HG03571 (cell line): ENCODE measurements at regions not wholly inside any gene's neighbourhood (a gene's known extent, or its start where the extent isn't known, plus 50 kb on each side); places are given as distances from the start of the nearest gene placed in this dataset.

ENCODE experiments used
- ATAC-seq: cut with Tn5 transposase; IDR thresholded peaks from one replicate; pipeline ENCODE4 v1.9.1; 2021; ENCODE audit not compliant: unreplicated experiment

DNA sequence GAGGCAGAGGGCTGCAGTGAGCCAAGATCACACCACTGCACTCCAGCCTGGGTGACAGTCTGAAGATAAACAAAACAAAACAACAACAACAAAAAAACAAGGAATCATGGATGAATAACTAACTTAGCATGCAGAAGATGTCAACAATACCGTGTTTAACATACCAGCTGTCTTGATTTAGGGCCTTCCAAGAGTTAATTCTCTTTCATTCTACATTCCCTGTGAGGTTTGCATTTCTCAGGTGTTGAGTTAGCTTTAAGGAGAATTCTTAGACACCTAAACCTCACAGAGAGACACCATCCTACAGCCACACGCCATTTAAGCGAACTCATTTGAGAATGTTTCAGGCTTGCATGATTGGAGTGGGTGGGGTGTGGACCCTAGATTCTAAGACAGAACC is 363.1 kb upstream of the RUNX1 start:
- no peak for ATAC-seq

DNA sequence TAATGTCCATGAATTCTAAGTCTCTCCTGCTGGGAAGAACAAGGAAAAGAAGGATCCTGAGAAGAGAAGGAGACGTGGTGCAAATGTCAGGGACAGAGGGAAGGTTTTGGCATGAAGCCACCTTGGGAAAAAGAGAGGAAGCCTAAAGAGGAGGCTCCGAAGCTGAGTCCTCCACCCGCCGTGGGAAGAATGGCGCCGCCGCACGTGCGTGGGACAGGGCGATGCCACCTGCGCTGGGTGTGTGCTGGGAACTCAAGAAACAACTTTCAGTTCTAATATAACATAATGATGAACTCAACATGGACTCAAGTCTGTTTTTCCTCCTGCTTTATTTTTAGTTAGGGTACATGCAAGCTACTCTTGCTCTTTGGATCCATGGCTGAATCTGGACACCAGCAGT is 362.3 kb upstream of the RUNX1 start:
- no peak for ATAC-seq

DNA sequence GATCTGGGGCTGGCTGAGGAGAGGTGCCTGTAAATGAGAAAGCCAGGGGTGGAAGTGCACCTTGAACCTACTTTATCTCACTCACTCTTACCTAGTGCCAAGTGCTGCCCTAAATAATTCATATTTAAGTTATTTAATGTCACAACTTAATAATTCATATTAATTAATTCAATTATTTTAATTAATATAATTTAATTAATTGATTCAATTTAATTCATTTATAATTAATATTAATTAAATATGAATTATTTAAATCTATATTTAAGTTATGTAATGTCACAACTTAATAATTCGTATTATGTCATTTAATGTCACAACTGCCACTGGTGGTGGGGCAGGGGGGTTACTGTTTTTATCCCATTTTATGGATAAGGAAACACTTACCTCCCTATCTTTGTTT is 361.6 kb upstream of the RUNX1 start:
- ATAC-seq, result no peak

DNA sequence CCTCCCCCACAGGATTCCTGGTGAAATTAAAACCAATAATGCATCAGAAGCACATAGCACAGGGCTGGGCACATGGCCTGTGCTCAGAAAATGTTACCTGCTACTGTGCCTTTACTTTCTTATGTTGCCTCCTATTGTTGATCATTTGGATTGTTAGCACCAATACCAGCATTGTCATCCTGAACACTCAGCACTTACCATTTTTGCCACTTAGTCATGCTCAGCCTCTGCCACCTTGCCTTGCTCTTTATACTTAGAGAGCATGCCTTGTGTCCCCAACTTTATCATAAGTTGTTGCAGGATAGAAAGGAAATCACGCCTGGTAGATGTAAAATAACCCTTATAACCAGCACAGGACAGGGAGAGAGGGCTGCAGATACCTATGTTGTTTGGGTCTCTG is 361.0 kb upstream of the RUNX1 start:
- no peak for ATAC-seq

DNA sequence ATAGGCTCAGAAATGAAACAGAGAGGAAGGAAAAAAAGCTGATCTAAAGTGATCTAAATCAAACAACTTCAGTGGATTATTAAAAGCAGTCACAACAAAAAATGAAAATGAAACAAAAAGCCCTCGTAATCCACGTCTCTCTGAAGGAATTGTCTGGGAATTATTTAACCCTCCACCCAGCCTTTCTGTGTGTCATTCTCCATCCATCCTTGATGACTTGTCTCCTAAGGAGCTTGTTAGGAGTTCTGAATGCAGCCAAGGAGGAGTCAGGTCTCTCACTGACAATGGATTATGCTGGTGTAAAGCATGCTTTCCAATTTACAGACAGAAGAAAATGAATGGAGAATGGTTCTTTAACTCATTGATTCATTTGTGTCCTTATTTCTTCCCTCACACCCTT is 359.3 kb upstream of the RUNX1 start:
- ATAC-seq, result no peak

DNA sequence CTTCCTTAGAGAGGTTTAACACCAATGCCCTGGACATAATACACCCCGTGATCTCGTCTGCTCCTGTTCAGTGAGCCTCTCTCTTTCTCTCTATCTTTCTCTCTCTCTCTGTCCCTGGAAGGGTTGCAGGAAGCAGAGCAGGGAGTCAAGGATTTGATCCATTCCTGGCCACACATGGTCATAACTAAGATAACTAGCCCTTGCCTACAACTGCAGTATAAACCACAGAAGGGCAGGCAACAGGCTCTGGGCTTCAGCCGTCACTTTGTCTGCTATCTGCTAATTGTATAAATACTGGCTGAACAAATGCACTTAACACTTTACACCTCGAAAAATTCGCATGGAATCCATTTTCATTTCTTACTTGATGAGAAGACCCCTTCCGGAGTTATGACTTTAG is 357.5 kb upstream of the RUNX1 start:
- no peak for ATAC-seq

DNA sequence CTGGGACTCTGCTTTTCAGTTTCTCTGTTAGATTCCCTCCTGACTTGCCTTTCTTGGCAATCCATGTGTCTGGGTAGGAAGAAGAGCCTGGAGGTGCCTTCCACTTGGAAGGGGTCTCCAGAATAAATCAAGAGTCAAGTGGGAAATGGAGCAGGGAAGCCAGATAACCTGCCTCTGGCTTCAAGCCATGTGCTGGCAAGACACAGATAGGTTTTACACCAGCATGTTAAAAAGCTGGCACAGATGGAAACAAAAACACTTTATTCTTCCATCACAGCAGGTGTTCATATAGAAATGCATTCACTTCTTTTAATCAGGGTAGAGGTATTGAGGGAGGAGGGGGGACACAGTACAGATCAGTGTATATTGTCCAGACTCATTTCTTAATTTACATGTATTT is 356.9 kb upstream of the RUNX1 start:
- ATAC-seq, result no peak

DNA sequence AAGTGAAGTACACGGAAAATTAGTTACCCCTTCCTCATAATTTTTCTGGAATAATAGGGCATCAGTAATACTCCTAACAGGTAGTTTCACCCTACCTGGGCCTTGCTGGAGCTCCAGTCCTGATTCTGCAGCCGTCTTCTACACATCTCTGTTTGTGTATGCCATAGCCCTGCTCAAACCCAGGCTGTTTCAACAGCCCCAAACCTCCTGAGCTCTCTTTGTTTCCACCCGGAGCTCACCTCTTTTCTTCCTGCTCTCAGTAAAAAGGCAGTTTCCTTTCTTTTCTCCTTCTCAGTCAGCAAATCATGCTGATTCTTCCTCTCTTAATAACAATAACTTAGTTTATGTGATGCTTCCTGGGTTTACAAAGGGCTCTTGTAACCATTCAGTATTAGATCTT is 355.1 kb upstream of the RUNX1 start:
- ATAC-seq, result no peak

DNA sequence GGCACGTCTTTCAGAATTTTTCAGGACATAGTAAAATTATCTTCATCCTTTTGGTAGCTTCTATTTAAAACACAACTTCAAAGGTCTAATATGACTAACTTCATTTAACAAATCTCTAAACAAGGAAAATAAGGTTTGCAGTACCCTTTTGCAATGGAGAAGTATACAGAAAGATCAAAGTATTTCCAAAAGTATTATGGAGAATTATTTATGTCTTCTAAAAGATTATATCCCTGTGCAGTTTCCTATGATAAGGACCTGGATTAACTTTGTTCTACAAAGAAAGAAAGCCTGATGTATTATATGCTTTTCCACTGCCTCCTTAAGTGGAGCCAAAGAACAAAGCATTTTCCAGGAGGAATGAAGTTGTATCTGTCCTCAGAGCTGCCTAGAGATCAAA is 353.0 kb upstream of the RUNX1 start:
- no peak for ATAC-seq

DNA sequence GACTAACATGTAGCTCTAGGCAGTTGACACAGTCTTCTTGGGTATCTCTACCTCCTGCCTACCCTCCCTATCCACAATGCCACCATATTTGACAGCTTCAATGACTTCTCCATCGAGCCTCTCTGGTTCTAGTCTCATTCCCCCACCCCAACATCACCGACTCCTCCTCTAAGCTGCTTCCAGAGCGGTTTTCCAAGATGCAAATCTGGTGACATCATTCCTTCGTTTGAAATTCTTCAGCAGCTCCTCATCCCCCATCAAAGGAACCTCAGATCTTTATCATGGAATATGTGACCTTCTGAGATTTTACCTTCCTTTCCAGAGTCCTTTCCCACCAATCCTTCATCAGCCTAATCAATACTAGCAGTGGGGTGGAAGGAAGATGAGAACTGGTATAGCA is 352.4 kb upstream of the RUNX1 start:
- ATAC-seq, result no peak

DNA sequence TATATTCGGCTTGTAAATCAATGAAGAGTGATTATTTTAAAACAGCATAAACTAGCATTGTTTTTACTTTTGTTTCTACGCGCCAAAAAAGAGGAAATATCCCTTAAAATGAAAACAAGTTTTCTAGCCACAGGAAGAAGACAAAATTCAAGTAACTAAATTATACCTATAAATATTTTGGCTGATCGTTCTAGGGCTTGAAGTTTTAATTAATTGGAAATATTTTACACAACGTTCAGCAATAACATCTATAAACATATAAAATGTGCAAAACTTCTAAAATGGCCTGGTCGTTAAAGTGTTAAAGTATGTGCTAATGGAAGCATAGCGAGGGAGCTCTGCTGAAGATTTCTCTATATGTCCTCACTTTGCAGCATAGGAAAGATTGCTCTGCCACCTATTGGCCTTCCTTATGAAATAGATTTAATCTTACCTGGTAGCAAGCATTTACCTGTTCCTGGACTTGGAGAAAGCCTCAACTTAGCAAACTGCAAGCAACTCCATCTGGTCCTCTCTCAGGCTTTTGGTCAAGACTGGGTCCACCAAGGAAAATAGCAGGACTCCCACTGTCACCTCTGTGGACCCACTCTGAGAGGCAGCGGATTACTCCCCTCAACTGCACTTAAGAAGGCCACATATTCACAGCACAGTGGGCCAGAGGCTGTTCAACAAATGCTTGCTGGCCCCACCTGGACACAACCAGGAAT is 351.3 kb upstream of the RUNX1 start:
- ATAC-seq, result no peak

DNA sequence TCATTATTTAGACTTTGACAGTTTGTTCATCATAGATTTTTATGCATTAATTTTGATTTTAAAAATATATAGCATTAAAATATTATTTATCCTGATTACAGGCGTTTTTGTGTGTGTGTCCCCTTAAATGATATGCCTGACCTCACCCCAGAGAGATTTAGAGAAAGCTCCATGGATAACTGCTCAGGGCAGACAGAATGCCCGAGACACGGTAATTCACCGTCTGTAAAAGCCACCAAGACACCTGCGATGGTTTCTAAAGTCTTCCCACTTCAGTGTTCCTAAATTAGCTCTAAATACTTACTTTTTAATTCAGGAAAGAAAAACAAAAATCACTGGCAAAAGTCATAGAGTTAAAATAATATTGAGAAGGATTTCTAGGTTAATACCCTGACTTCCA is 350.6 kb upstream of the RUNX1 start:
- ATAC-seq, result no peak

DNA sequence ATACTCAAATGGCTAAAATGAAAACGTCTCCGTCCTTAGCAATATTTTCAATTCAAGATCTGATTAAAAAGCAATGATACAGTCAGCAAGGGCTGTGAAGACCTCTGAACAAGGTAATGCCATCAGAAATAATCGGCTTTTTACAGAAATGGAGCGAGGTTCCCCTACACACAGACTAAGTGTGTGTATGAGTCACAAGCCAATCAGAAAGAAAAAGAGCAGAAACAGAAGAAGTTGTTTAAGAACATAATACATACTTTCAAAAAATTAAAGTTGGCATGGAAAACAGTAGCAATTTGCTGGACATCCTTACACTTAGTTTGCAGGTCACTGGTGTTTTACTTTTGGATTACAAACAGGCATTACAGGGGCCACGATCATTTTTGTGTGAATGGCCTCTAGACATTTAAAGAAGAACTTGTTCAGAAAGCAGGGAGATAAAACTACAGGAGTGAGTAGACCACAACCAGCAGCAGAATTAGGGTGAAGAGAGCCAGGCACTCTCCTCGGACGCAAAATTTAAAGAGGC is 350.0 kb upstream of the RUNX1 start:
- no peak for ATAC-seq

DNA sequence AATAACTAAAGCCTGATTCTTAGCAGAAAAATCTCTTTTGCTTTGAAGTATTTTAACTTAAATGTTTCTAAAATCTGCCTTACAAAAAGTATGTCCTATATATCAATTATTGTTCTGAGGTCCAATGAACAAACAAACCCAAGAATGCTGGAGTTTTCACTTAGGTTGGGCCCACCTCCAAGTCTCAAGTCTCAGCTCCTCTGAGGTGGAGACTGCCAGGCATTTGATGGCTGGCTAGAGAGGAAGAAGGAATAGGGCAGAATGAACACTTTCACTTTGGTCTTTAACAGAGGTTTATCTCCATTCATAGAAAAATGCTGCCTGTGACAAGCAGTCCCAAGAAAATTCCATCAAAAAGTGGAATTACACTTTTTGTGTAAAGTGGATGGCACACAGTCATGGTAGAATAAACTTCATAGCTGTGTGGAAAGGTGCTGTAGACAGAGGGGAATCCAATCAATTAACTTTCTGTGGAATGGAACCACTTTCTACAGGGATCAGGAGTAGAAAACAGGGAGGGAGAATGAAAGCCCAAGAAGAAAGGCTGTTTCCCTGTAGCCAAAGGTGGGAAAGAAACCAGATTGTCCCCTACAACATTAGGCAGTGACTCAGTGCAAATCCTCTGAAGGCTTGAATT is 349.4 kb upstream of the RUNX1 start:
- ATAC-seq, result no peak

DNA sequence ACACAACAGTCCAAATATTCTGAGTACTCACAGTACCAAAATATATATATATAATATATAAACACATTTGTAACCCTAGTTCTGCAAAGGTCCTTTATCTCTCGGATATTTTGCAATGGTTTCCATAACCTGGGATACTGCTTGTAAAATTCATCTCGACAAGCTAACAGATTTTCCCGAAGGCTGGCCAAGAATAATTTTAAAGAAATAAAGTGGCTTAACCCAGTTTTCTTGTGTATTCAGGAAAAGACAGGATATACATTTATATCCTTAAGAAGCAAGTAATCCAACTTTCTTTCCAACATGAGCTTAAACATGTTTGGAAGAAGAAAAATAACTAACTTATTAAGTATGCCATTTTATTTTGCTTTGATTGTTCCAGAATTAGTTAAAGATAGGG is 348.7 kb upstream of the RUNX1 start:
- ATAC-seq, result no peak

DNA sequence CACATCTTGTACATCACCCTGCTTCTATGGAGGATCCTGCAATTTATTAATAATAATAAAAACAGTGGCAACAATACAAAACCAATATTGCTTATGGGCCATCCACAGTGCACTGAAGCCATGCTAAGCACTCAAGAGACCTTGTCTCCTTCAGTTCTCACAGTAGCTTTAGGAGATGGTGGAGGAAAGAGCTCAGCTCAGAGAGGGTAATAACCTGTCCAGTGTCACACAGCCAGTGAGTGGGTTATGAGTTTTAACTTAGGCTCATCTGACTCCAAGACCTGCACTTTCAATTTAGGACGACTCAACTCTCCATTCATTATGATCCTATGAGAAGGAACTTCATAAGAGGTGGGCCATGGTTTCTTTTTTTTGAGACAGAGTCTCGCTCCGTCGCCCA is 347.6 kb upstream of the RUNX1 start:
- no peak for ATAC-seq

DNA sequence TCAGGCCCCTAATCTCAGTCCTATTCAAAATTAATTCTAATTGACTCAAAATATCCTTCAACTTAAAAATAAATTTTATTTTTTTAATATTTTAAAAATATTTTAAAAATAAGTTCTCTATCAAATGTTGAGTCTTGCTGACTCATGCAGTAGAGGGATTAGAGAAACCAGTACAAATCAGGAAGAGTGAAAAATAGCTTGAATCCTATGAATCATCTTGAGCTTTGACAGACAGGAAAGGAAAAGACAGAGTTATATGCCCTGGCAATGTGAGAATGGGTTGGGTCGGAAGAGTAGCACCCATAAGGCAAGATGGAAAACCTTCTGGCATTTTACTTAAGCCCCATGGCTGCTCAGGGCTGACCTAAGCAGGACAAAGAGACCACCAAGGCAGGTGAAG is 346.6 kb upstream of the RUNX1 start:
- no peak for ATAC-seq

DNA sequence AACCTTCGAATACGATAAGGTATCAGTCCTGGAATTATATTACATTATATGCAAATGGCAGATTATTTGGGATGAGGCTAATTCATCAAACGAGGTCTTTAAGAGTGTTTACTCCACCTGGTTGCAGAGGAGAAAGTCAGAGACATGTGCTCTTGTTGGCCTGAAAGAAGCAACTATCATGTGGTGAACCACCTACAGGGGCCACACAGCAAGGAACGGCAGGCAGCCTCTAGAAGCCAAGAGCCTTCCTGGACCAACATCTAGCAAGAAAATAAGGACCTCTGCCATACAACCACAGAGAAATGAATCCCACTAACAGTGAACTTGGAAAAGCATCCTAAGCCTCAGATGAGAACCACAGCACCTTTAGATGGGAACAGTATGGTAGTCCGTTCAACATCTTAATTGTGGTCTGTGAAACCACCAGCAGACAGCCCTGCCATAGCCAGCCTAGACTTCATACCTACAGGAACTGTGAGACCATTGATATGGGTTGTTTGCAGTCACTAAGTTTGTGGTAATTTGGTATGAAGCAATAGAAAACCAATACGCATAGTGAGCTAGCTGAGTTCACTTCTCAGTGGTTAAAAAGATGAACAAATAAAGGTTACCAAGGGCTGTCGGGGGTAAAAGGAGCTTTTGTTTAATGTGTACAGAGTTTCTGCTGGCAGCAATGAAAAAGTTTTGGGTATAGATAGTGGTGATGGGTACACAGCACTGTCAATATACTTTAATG is 345.7 kb upstream of the RUNX1 start:
- ATAC-seq, result no peak

DNA sequence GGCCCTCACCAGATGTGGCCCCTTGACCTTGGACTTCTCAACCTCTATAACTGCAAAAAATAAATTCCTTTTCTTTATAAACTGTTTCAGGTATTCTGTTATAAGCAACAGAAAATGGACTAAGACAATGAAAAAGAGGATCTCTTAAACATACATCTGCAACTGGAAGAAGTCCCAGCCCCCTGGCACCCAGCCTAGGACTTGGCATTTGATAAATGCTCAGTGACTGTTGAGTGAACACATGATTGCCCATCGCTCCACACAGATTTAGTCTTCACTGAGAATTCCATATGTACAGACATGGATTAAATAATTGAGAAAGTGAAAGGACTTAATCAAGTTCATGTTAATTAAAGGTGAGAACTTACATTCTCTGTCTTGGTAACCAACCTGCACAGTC is 344.9 kb upstream of the RUNX1 start:
- no peak for ATAC-seq

DNA sequence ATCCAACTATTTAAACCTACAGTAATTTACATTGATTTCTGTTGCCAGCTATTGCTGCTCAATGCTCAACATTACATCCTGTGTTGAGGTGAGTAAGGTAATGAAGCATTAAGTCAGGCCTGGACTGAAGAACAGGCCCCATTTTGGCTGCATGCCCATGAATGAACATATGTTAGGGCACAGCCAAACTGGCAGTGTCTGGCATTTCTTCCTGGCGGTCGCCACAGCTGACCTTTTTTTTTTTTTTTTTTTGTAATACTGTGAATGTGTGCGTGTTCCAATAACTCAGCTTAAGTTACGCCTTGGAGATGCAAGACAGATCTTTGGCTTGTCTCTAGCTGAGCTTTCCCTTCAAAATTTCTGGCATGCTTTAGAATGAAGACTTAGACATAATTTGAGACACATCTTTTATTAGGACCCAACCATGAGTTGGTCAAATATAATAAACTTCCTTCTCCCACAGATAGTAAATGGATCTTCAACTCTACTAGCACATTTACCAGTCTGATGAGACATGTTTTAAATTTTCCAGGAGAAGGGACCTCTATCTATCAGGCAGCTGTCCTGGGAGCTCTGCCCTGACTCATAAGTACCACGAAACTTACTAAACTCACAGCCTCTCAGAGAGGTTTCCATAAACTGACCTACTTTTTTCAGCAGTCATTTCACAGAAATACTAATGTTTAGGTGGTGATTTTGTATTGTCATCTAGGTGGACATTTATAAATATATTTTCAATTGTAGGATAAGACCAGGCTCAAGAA is 341.1 kb upstream of the RUNX1 start:
- no peak for ATAC-seq

DNA sequence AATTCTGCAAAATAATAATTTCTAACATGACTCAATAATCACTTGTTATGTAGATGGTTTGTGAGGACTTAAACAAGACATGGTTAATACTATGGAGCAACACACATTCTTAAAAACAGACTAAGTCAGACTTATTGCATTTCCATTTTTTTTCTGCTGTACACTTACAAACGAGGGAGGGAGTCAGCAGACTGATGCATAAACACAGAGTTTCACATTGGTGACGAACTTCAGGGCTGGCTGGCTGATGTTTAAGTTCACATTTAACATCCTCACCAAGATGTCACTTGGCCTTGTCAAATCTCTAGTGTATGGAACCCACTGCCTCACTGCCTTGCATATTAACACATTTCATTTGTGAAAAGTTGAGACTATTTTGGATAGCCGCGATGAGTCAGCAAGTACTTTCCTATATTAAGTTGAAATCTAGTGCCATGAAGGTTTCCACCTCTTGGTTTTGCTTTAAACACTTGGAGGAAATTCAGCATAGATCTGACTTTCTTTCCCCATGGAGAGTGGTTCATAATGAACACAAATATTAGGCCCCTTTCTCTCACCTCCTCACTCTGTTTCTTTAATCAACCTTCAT is 337.5 kb upstream of the RUNX1 start:
- no peak for ATAC-seq
